ENCODE measurements at regions not wholly inside any gene's neighbourhood (a gene's known extent, or its start where the extent isn't known, plus 50 kb on each side); places are given as distances from the start of the nearest gene placed in this dataset.

DNA sequence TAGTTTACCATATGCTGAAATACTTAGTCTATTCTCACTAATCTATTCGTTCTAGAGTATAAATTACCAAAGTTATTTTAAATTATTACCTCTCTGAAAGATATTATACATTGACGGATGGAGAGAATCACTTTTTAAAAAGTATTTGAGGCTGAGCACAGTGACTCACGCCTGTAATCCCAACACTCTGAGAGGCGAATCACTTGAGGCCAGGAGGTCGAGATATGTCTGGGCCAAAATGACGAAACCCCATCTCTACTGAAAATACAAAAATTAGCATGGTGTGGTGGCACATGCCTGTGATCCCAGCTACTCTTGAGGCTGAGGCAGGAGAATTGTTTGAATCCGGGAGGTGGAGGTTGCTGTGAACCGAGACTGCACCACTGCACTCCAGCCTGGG lies 64.0 kb upstream of the SPATA31C2 start (continued):
- TF ChIP-seq ZBTB48 (tag by site-specific recombination; IDR thresholded peaks at IDR 0.05) = no peak
- TF ChIP-seq, protein P1, sequence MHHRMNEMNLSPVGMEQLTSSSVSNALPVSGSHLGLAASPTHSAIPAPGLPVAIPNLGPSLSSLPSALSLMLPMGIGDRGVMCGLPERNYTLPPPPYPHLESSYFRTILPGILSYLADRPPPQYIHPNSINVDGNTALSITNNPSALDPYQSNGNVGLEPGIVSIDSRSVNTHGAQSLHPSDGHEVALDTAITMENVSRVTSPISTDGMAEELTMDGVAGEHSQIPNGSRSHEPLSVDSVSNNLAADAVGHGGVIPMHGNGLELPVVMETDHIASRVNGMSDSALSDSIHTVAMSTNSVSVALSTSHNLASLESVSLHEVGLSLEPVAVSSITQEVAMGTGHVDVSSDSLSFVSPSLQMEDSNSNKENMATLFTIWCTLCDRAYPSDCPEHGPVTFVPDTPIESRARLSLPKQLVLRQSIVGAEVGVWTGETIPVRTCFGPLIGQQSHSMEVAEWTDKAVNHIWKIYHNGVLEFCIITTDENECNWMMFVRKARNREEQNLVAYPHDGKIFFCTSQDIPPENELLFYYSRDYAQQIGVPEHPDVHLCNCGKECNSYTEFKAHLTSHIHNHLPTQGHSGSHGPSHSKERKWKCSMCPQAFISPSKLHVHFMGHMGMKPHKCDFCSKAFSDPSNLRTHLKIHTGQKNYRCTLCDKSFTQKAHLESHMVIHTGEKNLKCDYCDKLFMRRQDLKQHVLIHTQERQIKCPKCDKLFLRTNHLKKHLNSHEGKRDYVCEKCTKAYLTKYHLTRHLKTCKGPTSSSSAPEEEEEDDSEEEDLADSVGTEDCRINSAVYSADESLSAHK (tag by site-specific recombination; IDR thresholded peaks at IDR 0.05) = no peak
- TF ChIP-seq MEIS1 (CRISPR knock-in tag; IDR thresholded peaks at IDR 0.05; ENCODE audit: borderline replicate concordance) = no peak
- TF ChIP-seq GLIS1 (tag by site-specific recombination; IDR thresholded peaks at IDR 0.05) = no peak

DNA sequence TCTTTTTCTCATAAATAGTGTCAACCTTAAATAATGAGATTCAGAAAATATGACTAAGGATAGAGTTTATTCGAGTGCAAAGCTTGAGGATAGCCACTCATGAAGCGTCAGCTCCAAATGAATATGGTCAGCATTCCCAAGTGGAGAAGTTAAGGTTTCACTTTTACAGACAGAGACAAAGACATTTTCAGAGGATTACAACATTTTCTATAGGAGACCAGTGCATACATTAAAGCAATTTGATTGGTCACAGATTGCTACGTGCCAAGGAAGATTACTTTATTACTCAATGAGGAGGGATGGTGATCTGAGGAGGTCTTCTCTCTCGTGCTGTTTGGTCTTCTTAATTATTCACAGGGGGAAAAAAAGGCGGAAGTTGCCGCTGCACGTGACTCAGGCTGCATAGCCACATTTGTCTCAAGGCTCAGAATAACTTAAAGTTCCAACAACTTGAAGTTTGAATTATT lies 60.1 kb upstream of the SPATA31C2 start:
- Histone ChIP-seq H3K36me3 (ENCODE audit: control insufficient read depth in 2 of 2, insufficient read depth in 1 of 2, low read length in 2 of 2) (no peaks in the 10 kb centered on the region), H3K4me3 (ENCODE audit: low read depth, low read length) (no peak overlapping the region), H3K27ac (ENCODE audit: extremely low read depth, low read depth, low read length) (no peak overlapping the region), H3K4me1 (ENCODE audit: control insufficient read depth, insufficient read depth, low read length) (no peaks in the 10 kb centered on the region), H3K9me3 (ENCODE audit: control insufficient read depth, insufficient read depth, low read depth, low read length) (no peaks in the 10 kb centered on the region)
- ChIA-PET CTCF (interaction anchor here (0.7 to 1.0 kb wide), 3 partner anchors 26 to 213 kb away, joined by 3 to 5 read pairs (median 4); no protein-coding TSS in a partner anchor), POLR2A (no interaction called here)
- no peak for TF ChIP-seq ZNF677 (tag by site-specific recombination; IDR thresholded peaks at IDR 0.05)
- no peak for TF ChIP-seq ZNF175 (tag by site-specific recombination; IDR thresholded peaks at IDR 0.05)
- no peak for TF ChIP-seq ZNF530 (tag by site-specific recombination; IDR thresholded peaks at IDR 0.05; ENCODE audit: low read depth)
- TF ChIP-seq ZFHX2 (tag by site-specific recombination; conservative IDR thresholded peaks at IDR 0.05) = no peak
- TF ChIP-seq, protein P2, sequence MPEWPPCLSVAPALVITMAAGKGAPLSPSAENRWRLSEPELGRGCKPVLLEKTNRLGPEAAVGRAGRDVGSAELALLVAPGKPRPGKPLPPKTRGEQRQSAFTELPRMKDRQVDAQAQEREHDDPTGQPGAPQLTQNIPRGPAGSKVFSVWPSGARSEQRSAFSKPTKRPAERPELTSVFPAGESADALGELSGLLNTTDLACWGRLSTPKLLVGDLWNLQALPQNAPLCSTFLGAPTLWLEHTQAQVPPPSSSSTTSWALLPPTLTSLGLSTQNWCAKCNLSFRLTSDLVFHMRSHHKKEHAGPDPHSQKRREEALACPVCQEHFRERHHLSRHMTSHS (tag by site-specific recombination; IDR thresholded peaks at IDR 0.05) = no peak
- TF ChIP-seq ZNF324 (tag by site-specific recombination; IDR thresholded peaks at IDR 0.05) = no peak
- TF ChIP-seq ZNF555 (tag by site-specific recombination; conservative IDR thresholded peaks at IDR 0.05) = no peak

DNA sequence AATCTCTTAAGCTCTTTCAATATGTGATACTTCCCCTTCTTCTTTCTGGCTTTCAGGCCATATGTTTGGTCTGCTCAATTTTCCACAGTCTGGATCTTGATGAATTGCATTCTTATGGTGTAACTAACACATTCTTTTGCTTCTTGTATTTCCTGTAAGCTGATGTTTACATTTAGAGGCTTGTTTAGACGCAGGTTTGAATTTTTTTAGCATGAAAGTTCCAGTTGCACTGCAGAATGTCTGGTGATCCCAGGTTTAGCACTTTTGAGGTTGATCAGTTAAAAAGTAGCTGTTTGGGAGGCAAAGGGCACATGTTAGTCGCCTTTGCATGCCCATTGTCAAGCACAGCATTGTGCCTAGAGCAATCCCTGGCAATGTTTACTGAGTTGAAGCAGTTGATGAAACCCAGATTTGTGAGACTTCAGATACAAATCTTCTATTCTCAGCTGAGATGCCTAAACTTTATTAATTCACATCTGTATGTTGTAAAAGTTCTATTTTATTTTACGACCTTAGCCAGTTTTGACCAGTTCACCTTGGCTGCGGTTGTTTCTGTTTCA lies 59.6 kb upstream of the SPATA31C2 start:
- CTCF ChIA-PET = interaction anchor here (0.7 to 1.0 kb wide), 3 partner anchors 25 to 212 kb away, joined by 3 to 5 read pairs (median 4); no protein-coding TSS in a partner anchor
- no peak overlapping the region for H3K4me3 ChIP-seq (ENCODE audit: low read depth, low read length)

More for the DNA sequence above, 59.6 kb upstream of the SPATA31C2 start:
- H3K36me3 ChIP-seq (ENCODE audit: control insufficient read depth in 2 of 2, insufficient read depth in 1 of 2, low read length in 2 of 2) = no peaks in the 10 kb centered on the region
- POLR2A ChIA-PET = no interaction called here
- no peaks in the 10 kb centered on the region for H3K4me1 ChIP-seq (ENCODE audit: control insufficient read depth, insufficient read depth, low read length)
- no peak for TF ChIP-seq OVOL3 (tag by site-specific recombination; IDR thresholded peaks at IDR 0.05)
- TF ChIP-seq, protein P3, sequence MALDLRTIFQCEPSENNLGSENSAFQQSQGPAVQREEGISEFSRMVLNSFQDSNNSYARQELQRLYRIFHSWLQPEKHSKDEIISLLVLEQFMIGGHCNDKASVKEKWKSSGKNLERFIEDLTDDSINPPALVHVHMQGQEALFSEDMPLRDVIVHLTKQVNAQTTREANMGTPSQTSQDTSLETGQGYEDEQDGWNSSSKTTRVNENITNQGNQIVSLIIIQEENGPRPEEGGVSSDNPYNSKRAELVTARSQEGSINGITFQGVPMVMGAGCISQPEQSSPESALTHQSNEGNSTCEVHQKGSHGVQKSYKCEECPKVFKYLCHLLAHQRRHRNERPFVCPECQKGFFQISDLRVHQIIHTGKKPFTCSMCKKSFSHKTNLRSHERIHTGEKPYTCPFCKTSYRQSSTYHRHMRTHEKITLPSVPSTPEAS (tag by site-specific recombination; IDR thresholded peaks at IDR 0.05) = no peak
- TF ChIP-seq, protein P4, sequence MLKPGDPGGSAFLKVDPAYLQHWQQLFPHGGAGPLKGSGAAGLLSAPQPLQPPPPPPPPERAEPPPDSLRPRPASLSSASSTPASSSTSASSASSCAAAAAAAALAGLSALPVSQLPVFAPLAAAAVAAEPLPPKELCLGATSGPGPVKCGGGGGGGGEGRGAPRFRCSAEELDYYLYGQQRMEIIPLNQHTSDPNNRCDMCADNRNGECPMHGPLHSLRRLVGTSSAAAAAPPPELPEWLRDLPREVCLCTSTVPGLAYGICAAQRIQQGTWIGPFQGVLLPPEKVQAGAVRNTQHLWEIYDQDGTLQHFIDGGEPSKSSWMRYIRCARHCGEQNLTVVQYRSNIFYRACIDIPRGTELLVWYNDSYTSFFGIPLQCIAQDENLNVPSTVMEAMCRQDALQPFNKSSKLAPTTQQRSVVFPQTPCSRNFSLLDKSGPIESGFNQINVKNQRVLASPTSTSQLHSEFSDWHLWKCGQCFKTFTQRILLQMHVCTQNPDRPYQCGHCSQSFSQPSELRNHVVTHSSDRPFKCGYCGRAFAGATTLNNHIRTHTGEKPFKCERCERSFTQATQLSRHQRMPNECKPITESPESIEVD (tag by site-specific recombination; IDR thresholded peaks at IDR 0.05) = no peak
- no peak overlapping the region for H3K27ac ChIP-seq (ENCODE audit: extremely low read depth, low read depth, low read length)
- H3K9me3 ChIP-seq (ENCODE audit: control insufficient read depth, insufficient read depth, low read depth, low read length) = no peaks in the 10 kb centered on the region

Measured in HEK293 (cell line).